MM.1S (cell line): ENCODE measurements at regions not wholly inside any gene's neighbourhood (a gene's known extent, or its start where the extent isn't known, plus 50 kb on each side); places are given as distances from the start of the nearest gene placed in this dataset.

Source experiments
- CTCF ChIP-seq: fragments of 300-600 bp; sonication (generic); IDR thresholded peaks from 2 replicates; pipeline ENCODE4 v1.5.1; 2016; ENCODE audit warnings: antibody characterized with exemption, low read length, mixed read lengths
- EZH2 ChIP-seq: fragments of 300-600 bp; sonication (generic); optimal IDR thresholded peaks from 2 replicates; pipeline ENCODE3; 2017; ENCODE audit warnings: low read depth, mild to moderate bottlenecking, antibody characterized with exemption, low read length, mixed read lengths
- EZH2phosphoT487 ChIP-seq: fragments of 300-600 bp; sonication (generic); IDR thresholded peaks from 2 replicates; pipeline ENCODE4 v1.6.1; 2018; ENCODE audit warnings: antibody characterized with exemption, low read length

GRCh38 chr10:107553470-107553869 lies 389.0 kb upstream of the SORCS1 start:
- TF ChIP-seq CTCF (no peak), EZH2phosphoT487 (no peak), EZH2 (no peak)
